ENCODE measurements at regions not wholly inside any gene's neighbourhood (a gene's known extent, or its start where the extent isn't known, plus 50 kb on each side); places are given as distances from the start of the nearest gene placed in this dataset.

GRCh38 chr2:76415821-76416220 is 705.1 kb upstream of the GCFC2 start:
- Histone ChIP-seq H4K20me1 (ENCODE audit: insufficient read depth, low read length) (no peaks in the 10 kb centered on the region), H2AFZ (ENCODE audit: low read length) (no peak overlapping the region), H3K4me1 (ENCODE audit: insufficient read depth, low read length) (no peaks in the 10 kb centered on the region), H3K36me3 (ENCODE audit: insufficient read depth, low read length) (no peaks in the 10 kb centered on the region), H3K4me3 (ENCODE audit: insufficient read depth, low read length) (no peak overlapping the region), H3K27me3 (ENCODE audit: insufficient read depth, low read length) (no peaks in the 10 kb centered on the region), H3K79me2 (ENCODE audit: insufficient read depth, low read length) (no peaks in the 10 kb centered on the region), H3K9me3 (ENCODE audit: low read depth, low read length) (peaks cover 6% of the 10 kb centered on the region), H3K4me2 (ENCODE audit: insufficient read depth, low read length) (no peak overlapping the region), H3K27ac (ENCODE audit: low read depth, low read length) (no peak overlapping the region)
- DNase-seq (ENCODE audit: insufficient read length, low spot score, missing footprints) = no peak
- no peak for TF ChIP-seq CTCF (IDR thresholded peaks at IDR 0.05; ENCODE audit: extremely low read depth, low read depth, low read length)

- Histone ChIP-seq H4K20me1 (ENCODE audit: insufficient read depth, low read length) (no peaks in the 10 kb centered on the region), H3K36me3 (ENCODE audit: insufficient read depth, low read length) (no peaks in the 10 kb centered on the region), H2AFZ (ENCODE audit: low read length) (no peak overlapping the region), H3K4me2 (ENCODE audit: insufficient read depth, low read length) (no peak overlapping the region), H3K4me3 (ENCODE audit: insufficient read depth, low read length) (no peak overlapping the region), H3K79me2 (ENCODE audit: insufficient read depth, low read length) (no peaks in the 10 kb centered on the region), H3K4me1 (ENCODE audit: insufficient read depth, low read length) (no peaks in the 10 kb centered on the region), H3K27ac (ENCODE audit: low read depth, low read length) (no peak overlapping the region), H3K27me3 (ENCODE audit: insufficient read depth, low read length) (no peaks in the 10 kb centered on the region), H3K9me3 (ENCODE audit: low read depth, low read length) (peaks cover 3% of the 10 kb centered on the region)
- no peak for DNase-seq (ENCODE audit: insufficient read length, low spot score, missing footprints)
- TF ChIP-seq CTCF (IDR thresholded peaks at IDR 0.05; ENCODE audit: extremely low read depth, low read depth, low read length) = no peak
These were observed 702.7 kb upstream of the GCFC2 start for GRCh38 chr2:76413436-76413835.

- H3K4me3 ChIP-seq (ENCODE audit: insufficient read depth, low read length) = no peak overlapping the region
- H3K27me3 ChIP-seq (ENCODE audit: insufficient read depth, low read length) = no peaks in the 10 kb centered on the region
- no peaks in the 10 kb centered on the region for H4K20me1 ChIP-seq (ENCODE audit: insufficient read depth, low read length)
- DNase-seq (ENCODE audit: insufficient read length, low spot score, missing footprints) = no peak
- no peak overlapping the region for H3K4me2 ChIP-seq (ENCODE audit: insufficient read depth, low read length)
- no peak overlapping the region for H3K27ac ChIP-seq (ENCODE audit: low read depth, low read length)
- no peaks in the 10 kb centered on the region for H3K79me2 ChIP-seq (ENCODE audit: insufficient read depth, low read length)
- H3K9me3 ChIP-seq (ENCODE audit: low read depth, low read length) = no peaks in the 10 kb centered on the region
- no peak for TF ChIP-seq CTCF (IDR thresholded peaks at IDR 0.05; ENCODE audit: extremely low read depth, low read depth, low read length)
- H3K36me3 ChIP-seq (ENCODE audit: insufficient read depth, low read length) = no peaks in the 10 kb centered on the region
- H2AFZ ChIP-seq (ENCODE audit: low read length) = no peak overlapping the region
- no peaks in the 10 kb centered on the region for H3K4me1 ChIP-seq (ENCODE audit: insufficient read depth, low read length)
These were observed 695.6 kb upstream of the GCFC2 start for GRCh38 chr2:76406134-76406855.

DNA sequence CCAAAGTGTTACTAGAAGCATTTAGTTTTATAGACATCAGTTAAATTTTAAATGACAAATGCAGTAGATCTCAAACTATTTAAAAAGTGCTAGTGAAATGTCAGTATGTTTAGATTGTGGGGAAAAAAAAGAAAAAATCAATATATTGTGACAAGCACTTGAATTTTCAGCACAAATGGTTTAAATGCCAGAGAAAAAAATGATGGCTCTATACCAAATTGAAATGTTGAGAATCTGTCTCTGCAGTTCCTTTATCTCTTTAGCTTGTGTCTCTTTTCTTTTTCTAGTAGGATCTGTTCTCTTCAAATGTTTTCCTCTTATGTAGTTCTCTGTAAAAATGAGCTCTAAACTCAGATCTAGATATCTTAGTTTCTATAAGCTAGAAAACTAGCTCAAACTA is 682.6 kb upstream of the GCFC2 start:
- TF ChIP-seq CTCF (IDR thresholded peaks at IDR 0.05; ENCODE audit: extremely low read depth, low read depth, low read length) = no peak
- no peak for DNase-seq (ENCODE audit: insufficient read length, low spot score, missing footprints)

More for the DNA sequence above, 682.6 kb upstream of the GCFC2 start:
- Histone ChIP-seq H2AFZ (ENCODE audit: low read length) (no peak overlapping the region), H3K4me1 (ENCODE audit: insufficient read depth, low read length) (no peaks in the 10 kb centered on the region), H3K79me2 (ENCODE audit: insufficient read depth, low read length) (no peaks in the 10 kb centered on the region), H4K20me1 (ENCODE audit: insufficient read depth, low read length) (no peaks in the 10 kb centered on the region), H3K27ac (ENCODE audit: low read depth, low read length) (no peak overlapping the region), H3K4me3 (ENCODE audit: insufficient read depth, low read length) (no peak overlapping the region), H3K36me3 (ENCODE audit: insufficient read depth, low read length) (no peaks in the 10 kb centered on the region), H3K9me3 (ENCODE audit: low read depth, low read length) (no peaks in the 10 kb centered on the region), H3K4me2 (ENCODE audit: insufficient read depth, low read length) (no peak overlapping the region), H3K27me3 (ENCODE audit: insufficient read depth, low read length) (no peaks in the 10 kb centered on the region)
